Panc1 (cell line): ENCODE measurements at regions not wholly inside any gene's neighbourhood (a gene's known extent, or its start where the extent isn't known, plus 50 kb on each side); places are given as distances from the start of the nearest gene placed in this dataset.

ENCODE experiments used
- CTCF ChIP-seq: fragments of 450-650 bp; IDR thresholded peaks from 2 replicates; pipeline ENCODE4 v1.5.1; 2017; ENCODE audit warnings: mild to moderate bottlenecking
- POLR2AphosphoS5 ChIP-seq: IDR thresholded peaks from 2 replicates; pipeline ENCODE4 v1.6.1; 2012; ENCODE audit warnings: mild to moderate bottlenecking, low read depth, low read length, moderate library complexity
- REST ChIP-seq, 2 experiments: IDR thresholded peaks; 2 replicates each; pipeline ENCODE4 v1.6.1; 2011 to 2012; ENCODE audit warnings: low read depth in 2 of 2, control low read depth in 1 of 2, low read length in 1 of 2, mild to moderate bottlenecking in 1 of 2, moderate library complexity in 1 of 2; ENCODE audit not compliant: insufficient read depth in 1 of 2

GRCh38 chr13:108368250-108368905, 98.9 kb downstream of the TNFSF13B start:
- TF ChIP-seq CTCF (no peak), POLR2AphosphoS5 (no peak), REST (IDR thresholded peaks at IDR 0.05; ENCODE audit: insufficient read depth in 1 of 2, low read depth in 2 of 2, low read length in 1 of 2) (no peak)
